Spleen (tissue), 11 donors: ENCODE measurements at regions not wholly inside any gene's neighbourhood (a gene's known extent, or its start where the extent isn't known, plus 50 kb on each side); places are given as distances from the start of the nearest gene placed in this dataset.
A peak's percentile ranks its signal among the peaks of the same experiment; 100 is the strongest.

Source experiments
- DNase-seq: peaks from one replicate; pipeline ENCODE4 v3.0.0-alpha.2; 2020
- H3K27ac ChIP-seq, 8 donors: fragments of 200-600 bp; sonication (generic) in 7 of 8; 1 replicate in 4 of 8; 2 replicates in 4 of 8; pipeline versions ENCODE4 v1.5.0 to v1.8.0; 2016 to 2021; ENCODE audit warnings: inconsistent platforms in 4 of 8, mild to moderate bottlenecking in 4 of 8, moderate library complexity in 1 of 8
- H3K27me3 ChIP-seq, 7 donors: fragments of 200-600 bp; sonication (generic) in 6 of 7; replicated peaks in 1 of 7; 1 replicate in 4 of 7; 2 replicates in 3 of 7; pipeline versions ENCODE4 v1.5.0 to v1.8.0; 2016 to 2021; ENCODE audit warnings: inconsistent platforms in 3 of 7, mild to moderate bottlenecking in 1 of 7
- H3K36me3 ChIP-seq, 6 donors: fragments of 200-600 bp; sonication (generic) in 5 of 6; 1 replicate in 4 of 6; 2 replicates in 2 of 6; pipeline versions ENCODE4 v1.5.0 to v1.8.0; 2016 to 2021; ENCODE audit warnings: inconsistent platforms in 2 of 6
- H3K4me1 ChIP-seq, 6 donors: fragments of 200-600 bp; sonication (generic) in 5 of 6; 1 replicate in 3 of 6; 2 replicates in 3 of 6; pipeline versions ENCODE4 v1.5.0 to v1.8.0; 2016 to 2021; ENCODE audit warnings: inconsistent platforms in 3 of 6
- H3K4me3 ChIP-seq, 8 donors: fragments of 200-600 bp; sonication (generic) in 7 of 8; 1 replicate in 4 of 8; 2 replicates in 4 of 8; pipeline versions ENCODE4 v1.5.0 to v1.8.0; 2016 to 2021; ENCODE audit warnings: inconsistent platforms in 4 of 8, mild to moderate bottlenecking in 4 of 8, moderate library complexity in 2 of 8
- H3K9me3 ChIP-seq, 8 donors: fragments of 200-600 bp; sonication (generic) in 7 of 8; 1 replicate in 4 of 8; 2 replicates in 4 of 8; pipeline versions ENCODE4 v1.5.0 to v1.8.0; 2016 to 2021; ENCODE audit warnings: inconsistent platforms in 4 of 8
- CTCF ChIP-seq, 11 experiments: fragments of 200-600 bp in 7 of 11; fragments of 450-650 bp in 4 of 11; sonication (generic) in 4 of 11; IDR thresholded peaks in 8 of 11; conservative IDR thresholded peaks in 3 of 11; 1 replicate in 7 of 11; 2 replicates in 4 of 11; pipeline versions ENCODE4 v1.4.0 to v1.8.0; 2016 to 2021; ENCODE audit warnings: antibody characterized with exemption in 11 of 11, inconsistent platforms in 4 of 11, mild to moderate bottlenecking in 1 of 11
- POLR2A ChIP-seq, 3 donors: fragments of 450-650 bp; IDR thresholded peaks; one replicate each; pipeline ENCODE4 v1.5.1; 2017; ENCODE audit warnings: antibody characterized with exemption in 3 of 3, mild to moderate bottlenecking in 1 of 3
- POLR2AphosphoS5 ChIP-seq, 3 donors: sonication (generic); formaldehyde crosslinking; IDR thresholded peaks; one replicate each; pipeline ENCODE4 v1.5.1; 2017; ENCODE audit warnings: antibody characterized with exemption in 3 of 3
- WGBS, 5 donors: extraction: QIAGEN DNeasy Blood & Tissue Kit in 3 of 5; methylation state at CpG; one replicate each; pipeline versions ENCODE4 v1.1.5 to v1.1.7; 2013 to 2018; 5-methylcytosine and 5-hydroxymethylcytosine counted together
- intact Hi-C: fragments of 100-400 bp; cut with DNase I; formaldehyde crosslinking; loops from one replicate; pipeline ENCODE4 v1.15.0; 2023; ENCODE audit warnings: low total_unique reads
- donor health status: healthy with polysubstance abuse.
- donor health status: DM: no; HTN: no; CAD: no; lungs with moderate emphysema.
- donor health status: DM: no; HTN: no; CAD: no.
- donor health status: Bipolar disorder and iron deficiency.
- donor health status: healthy.
- donor health status: DM: no; HTN: no; CAD: no.
- donor health status: DM: yes; HTN: yes; CAD: no.

- Histone ChIP-seq H3K9me3 (no peaks in the 10 kb centered on the region), H3K4me3 (no peak overlapping the region), H3K27ac (no peak overlapping the region), H3K4me1 (peaks cover 0 to 22% (median 6%) of the 10 kb centered on the region in 6 donors), H3K36me3 (no peaks in the 10 kb centered on the region), H3K27me3 (peaks cover 0 to 33% (median 0%) of the 10 kb centered on the region in 7 donors)
- WGBS, 5 donors: 88 to 92% (median 91%) methylated on average over 13 of the region's 13 CpGs
- intact Hi-C loops: no loop called here
- TF ChIP-seq POLR2AphosphoS5 (IDR thresholded peaks at IDR 0.05) (no peak), POLR2A (IDR thresholded peaks at IDR 0.05) (no peak), CTCF (IDR thresholded peaks at IDR 0.05 in 8 of 11, conservative IDR thresholded peaks at IDR 0.05 in 3 of 11) (no peak)
- DNase-seq: peak; percentile 56
These were observed 63.0 kb upstream of the NXT1 start for GRCh38 chr20:23287354-23288190.

- H3K4me1 ChIP-seq: peaks cover 0 to 22% (median 6%) of the 10 kb centered on the region in 6 donors
- no peak overlapping the region for H3K27ac ChIP-seq
- no peaks in the 10 kb centered on the region for H3K36me3 ChIP-seq
- peak; percentile 44 for DNase-seq
- intact Hi-C loops: no loop called here
- no peaks in the 10 kb centered on the region for H3K9me3 ChIP-seq
- no peak for TF ChIP-seq POLR2AphosphoS5 (IDR thresholded peaks at IDR 0.05)
- no peak for TF ChIP-seq CTCF (IDR thresholded peaks at IDR 0.05 in 8 of 11, conservative IDR thresholded peaks at IDR 0.05 in 3 of 11)
- TF ChIP-seq POLR2A (IDR thresholded peaks at IDR 0.05): no peak
- H3K4me3 ChIP-seq: no peak overlapping the region
- peaks cover 0 to 33% (median 0%) of the 10 kb centered on the region in 7 donors for H3K27me3 ChIP-seq
- WGBS, 5 donors: 89 to 95% (median 94%) methylated on average over 8 of the region's 8 CpGs
These were observed 64.2 kb upstream of the NXT1 start for GRCh38 chr20:23286346-23286745.

GRCh38 chr20:23285536-23285935 lies 65.1 kb upstream of the NXT1 start:
- intact Hi-C loops: no loop called here
- no peak for TF ChIP-seq CTCF (IDR thresholded peaks at IDR 0.05 in 8 of 11, conservative IDR thresholded peaks at IDR 0.05 in 3 of 11)
- no peak for TF ChIP-seq POLR2AphosphoS5 (IDR thresholded peaks at IDR 0.05)
- TF ChIP-seq POLR2A (IDR thresholded peaks at IDR 0.05): no peak
- H3K27ac ChIP-seq: no peak overlapping the region
- no peak overlapping the region for H3K4me3 ChIP-seq
- H3K36me3 ChIP-seq: no peaks in the 10 kb centered on the region
- no peaks in the 10 kb centered on the region for H3K9me3 ChIP-seq
- peak; percentile 67 for DNase-seq
- 46 to 87% (median 74%) methylated on average over 2 of the region's 2 CpGs for WGBS, 5 donors
- H3K27me3 ChIP-seq: peaks cover 0 to 33% (median 0%) of the 10 kb centered on the region in 7 donors
- H3K4me1 ChIP-seq: peaks cover 0 to 17% (median 5%) of the 10 kb centered on the region in 6 donors

GRCh38 chr20:23284009-23284408 lies 66.6 kb upstream of the NXT1 start:
- TF ChIP-seq CTCF (IDR thresholded peaks at IDR 0.05 in 8 of 11, conservative IDR thresholded peaks at IDR 0.05 in 3 of 11) (no peak), POLR2A (IDR thresholded peaks at IDR 0.05) (no peak), POLR2AphosphoS5 (IDR thresholded peaks at IDR 0.05) (no peak)
- Histone ChIP-seq H3K4me3 (no peak overlapping the region), H3K27ac (no peak overlapping the region), H3K27me3 (peaks cover 0 to 26% (median 0%) of the 10 kb centered on the region in 7 donors), H3K9me3 (no peaks in the 10 kb centered on the region), H3K4me1 (peaks cover 0 to 3% (median 0%) of the 10 kb centered on the region in 6 donors), H3K36me3 (no peaks in the 10 kb centered on the region)
- DNase-seq: no peak
- WGBS, 5 donors: 88 to 100% (median 95%) methylated on average over 2 of the region's 2 CpGs
- intact Hi-C loops: no loop called here
